H9 (cell line): ENCODE measurements at regions not wholly inside any gene's neighbourhood (a gene's known extent, or its start where the extent isn't known, plus 50 kb on each side); places are given as distances from the start of the nearest gene placed in this dataset.

ENCODE experiments used
- DNase-seq: peaks from one replicate; pipeline ENCODE4 v3.0.0-alpha.2; 2017
- H2AFZ ChIP-seq: one replicate; pipeline ENCODE4 v1.6.1; 2013; ENCODE audit warnings: mild to moderate bottlenecking, low read length, control low read depth, moderate library complexity
- H2AK5ac ChIP-seq: 2 replicates; pipeline ENCODE4 v1.6.1; 2013; ENCODE audit warnings: low read length, control low read depth, mixed read lengths; ENCODE audit not compliant: insufficient read length
- H2BK120ac ChIP-seq: one replicate; pipeline ENCODE4 v1.6.1; 2013; ENCODE audit warnings: low read depth, mild to moderate bottlenecking, low read length, control low read depth, inconsistent platforms; ENCODE audit not compliant: poor library complexity, severe bottlenecking
- H2BK12ac ChIP-seq: 2 replicates; pipeline ENCODE4 v1.6.1; 2013; ENCODE audit warnings: low read length, control low read depth, mixed read lengths, low read depth; ENCODE audit not compliant: insufficient read length
- H2BK15ac ChIP-seq: 2 replicates; pipeline ENCODE4 v1.6.1; 2013; ENCODE audit warnings: low read depth, low read length, control low read depth
- H2BK20ac ChIP-seq: one replicate; pipeline ENCODE4 v1.6.1; 2013; ENCODE audit warnings: low read depth, mild to moderate bottlenecking, low read length, control low read depth, inconsistent platforms; ENCODE audit not compliant: poor library complexity, severe bottlenecking
- H2BK5ac ChIP-seq: 2 replicates; pipeline ENCODE4 v1.6.1; 2013; ENCODE audit warnings: low read length, control low read depth, mixed read lengths; ENCODE audit not compliant: insufficient read length
- H3K14ac ChIP-seq: 2 replicates; pipeline ENCODE4 v1.6.1; 2013; ENCODE audit warnings: low read length, control low read depth; ENCODE audit not compliant: insufficient read depth
- H3K18ac ChIP-seq: 2 replicates; pipeline ENCODE4 v1.6.1; 2013; ENCODE audit warnings: low read depth, mild to moderate bottlenecking, mixed read lengths, low read length, control low read depth; ENCODE audit not compliant: insufficient read length
- H3K23ac ChIP-seq: 2 replicates; pipeline ENCODE4 v1.6.1; 2013; ENCODE audit warnings: low read length, control low read depth, mixed read lengths, low read depth; ENCODE audit not compliant: insufficient read length
- H3K23me2 ChIP-seq: 2 replicates; pipeline ENCODE4 v1.6.1; 2013; ENCODE audit warnings: low read depth, mild to moderate bottlenecking, mixed read lengths, low read length, control low read depth; ENCODE audit not compliant: insufficient read length, poor library complexity, severe bottlenecking
- H3K27ac ChIP-seq: 2 replicates; pipeline ENCODE4 v1.5.1; 2013; ENCODE audit warnings: low read length, control low read depth, mixed read lengths, low read depth; ENCODE audit not compliant: insufficient read length
- H3K27me3 ChIP-seq: 2 replicates; pipeline ENCODE4 v1.6.1; 2013; ENCODE audit warnings: low read length, control low read depth, inconsistent platforms; ENCODE audit not compliant: insufficient read depth
- H3K4ac ChIP-seq: 2 replicates; pipeline ENCODE4 v1.6.1; 2013; ENCODE audit warnings: low read depth, mild to moderate bottlenecking, control low read depth, inconsistent platforms, low read length, moderate library complexity
- H3K4me1 ChIP-seq: 2 replicates; pipeline ENCODE4 v1.6.1; 2013; ENCODE audit warnings: low read length, control low read depth, inconsistent platforms; ENCODE audit not compliant: insufficient read depth
- H3K4me2 ChIP-seq: 2 replicates; pipeline ENCODE4 v1.6.1; 2013; ENCODE audit warnings: low read length, control low read depth, mixed read lengths; ENCODE audit not compliant: insufficient read length, insufficient read depth
- H3K56ac ChIP-seq: 2 replicates; pipeline ENCODE4 v1.6.1; 2013; ENCODE audit warnings: low read depth, mild to moderate bottlenecking, mixed read lengths, low read length, control low read depth; ENCODE audit not compliant: insufficient read length
- H3K79me1 ChIP-seq: 2 replicates; pipeline ENCODE4 v1.6.1; 2013; ENCODE audit warnings: low read depth, mild to moderate bottlenecking, moderate library complexity, low read length, control low read depth, inconsistent platforms; ENCODE audit not compliant: insufficient read depth, poor library complexity, severe bottlenecking
- H3K79me2 ChIP-seq: 2 replicates; pipeline ENCODE4 v1.6.1; 2013; ENCODE audit warnings: low read length, control low read depth, inconsistent platforms; ENCODE audit not compliant: insufficient read depth
- H3K9ac ChIP-seq: 2 replicates; pipeline ENCODE4 v1.6.1; 2013; ENCODE audit warnings: low read length, control low read depth, mixed read lengths; ENCODE audit not compliant: insufficient read length; ENCODE audit errors: extremely low read depth
- H3K9me3 ChIP-seq: one replicate; pipeline ENCODE4 v1.6.1; 2013; ENCODE audit warnings: low read depth, low read length, inconsistent platforms; ENCODE audit not compliant: control insufficient read depth
- H3T11ph ChIP-seq: one replicate; pipeline ENCODE4 v1.6.1; 2013; ENCODE audit warnings: mild to moderate bottlenecking, low read length, control low read depth, inconsistent platforms
- H4K20me1 ChIP-seq: one replicate; pipeline ENCODE4 v1.6.1; 2013; ENCODE audit not compliant: control insufficient read depth, insufficient read length, insufficient read depth
- H4K5ac ChIP-seq: 2 replicates; pipeline ENCODE4 v1.6.1; 2013; ENCODE audit warnings: low read depth, mild to moderate bottlenecking, mixed read lengths, low read length, control low read depth; ENCODE audit not compliant: insufficient read length
- H4K8ac ChIP-seq: replicated peaks from 2 replicates; pipeline ENCODE4 v1.6.1; 2013; ENCODE audit warnings: low read length, control low read depth, mixed read lengths, low read depth; ENCODE audit not compliant: insufficient read length
- H4K91ac ChIP-seq: 2 replicates; pipeline ENCODE4 v1.6.1; 2013; ENCODE audit warnings: low read depth, mild to moderate bottlenecking, moderate library complexity, mixed read lengths, low read length, control low read depth; ENCODE audit not compliant: insufficient read length
- H3K27ac Mint-ChIP-seq, 3 experiments: 2 replicates in 2 of 3; 3 replicates in 1 of 3; pipeline ENCODE4 v1.8.0; 2020 to 2021; ENCODE audit warnings: mixed read lengths in 3 of 3, mild to moderate bottlenecking in 1 of 3, moderate library complexity in 1 of 3
- H3K27me3 Mint-ChIP-seq: 2 replicates; pipeline ENCODE4 v1.8.0; 2021; ENCODE audit warnings: low read depth, mild to moderate bottlenecking, moderate library complexity, mixed read lengths
- H3K36me3 Mint-ChIP-seq, 3 experiments: 2 replicates in 2 of 3; 3 replicates in 1 of 3; pipeline ENCODE4 v1.8.0; 2020 to 2021; ENCODE audit warnings: low read depth in 3 of 3, mixed read lengths in 3 of 3; ENCODE audit not compliant: insufficient read depth in 1 of 3
- H3K4me1 Mint-ChIP-seq, 2 experiments: 2 replicates each; pipeline ENCODE4 v1.8.0; 2020; ENCODE audit warnings: mixed read lengths in 2 of 2
- H3K4me3 Mint-ChIP-seq, 2 experiments: 2 replicates in 1 of 2; 3 replicates in 1 of 2; pipeline ENCODE4 v1.8.0; 2020 to 2021; ENCODE audit warnings: mild to moderate bottlenecking in 2 of 2, mixed read lengths in 2 of 2, moderate library complexity in 1 of 2
- H3K9me3 Mint-ChIP-seq, 2 experiments: 2 replicates in 1 of 2; 3 replicates in 1 of 2; pipeline ENCODE4 v1.8.0; 2020; ENCODE audit warnings: mild to moderate bottlenecking in 2 of 2, mixed read lengths in 2 of 2, moderate library complexity in 1 of 2
- CTCF ChIP-seq: fragments of 200-600 bp; sonication (generic); conservative IDR thresholded peaks from 3 replicates; pipeline ENCODE4 v1.8.0; 2021; ENCODE audit warnings: antibody characterized with exemption, mild to moderate bottlenecking
- WGBS: extraction: QIAGEN DNeasy Blood & Tissue Kit; methylation state at CpG from one replicate; pipeline ENCODE4 v1.1.7; 2013; ENCODE audit warnings: missing lambda C conversion rate, low lambda C conversion rate, mixed read lengths; ENCODE audit not compliant: insufficient read length; ENCODE audit errors: extremely low coverage; 5-methylcytosine and 5-hydroxymethylcytosine counted together

DNA sequence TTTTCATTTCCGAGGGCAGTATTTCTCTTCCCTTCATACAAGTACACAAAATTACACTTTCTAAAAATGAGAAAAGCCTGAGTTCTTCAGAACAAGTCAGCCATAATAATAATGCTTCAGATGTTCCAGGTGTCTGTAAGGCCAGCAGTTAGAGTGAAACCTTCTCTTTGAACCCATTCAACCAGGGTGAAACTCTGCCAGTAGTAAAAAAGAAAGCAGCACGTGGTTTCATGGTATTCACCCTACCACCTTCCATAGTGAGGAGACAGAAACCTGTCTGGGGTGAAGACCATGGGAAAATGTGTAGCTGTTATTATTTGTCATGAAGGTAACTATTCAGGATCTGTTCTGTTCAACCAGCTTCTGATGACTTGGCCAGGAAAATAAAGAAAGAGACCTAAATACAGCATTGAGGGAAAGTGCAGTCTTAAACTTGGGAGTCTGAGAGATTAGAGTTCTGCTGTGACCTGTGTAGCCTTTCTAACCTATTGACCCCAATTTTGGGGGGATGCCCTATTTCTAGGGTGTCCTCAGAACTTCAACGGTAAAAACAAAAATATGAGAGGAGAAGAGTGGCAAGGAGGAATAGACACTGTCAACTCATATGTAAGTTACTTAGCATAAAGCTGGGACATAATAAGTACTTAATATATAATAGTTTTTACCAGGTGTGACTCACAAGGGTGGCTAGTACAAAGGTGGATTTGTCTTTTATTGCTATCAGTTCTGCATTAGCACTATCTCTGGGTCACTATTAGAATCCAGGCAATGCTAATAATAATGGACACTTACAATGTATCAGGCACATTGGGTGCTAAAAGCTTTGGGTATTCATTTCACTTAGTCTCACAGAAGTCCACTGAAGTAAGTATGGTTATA, 70.0 kb upstream of the TNFSF4 start:
- Histone ChIP-seq H2AK5ac (no peak overlapping the region), H2BK20ac (no peak overlapping the region), H4K20me1 (no peaks in the 10 kb centered on the region), H3K23me2 (no peaks in the 10 kb centered on the region), H3K9ac (no peak overlapping the region), H3K4ac (no peak overlapping the region), H4K8ac (no peak overlapping the region), H3K79me1 (no peaks in the 10 kb centered on the region), H2BK120ac (no peak overlapping the region), H3K79me2 (no peaks in the 10 kb centered on the region), H2BK5ac (no peak overlapping the region), H3K14ac (no peak overlapping the region), H2BK12ac (no peak overlapping the region), H3K4me2 (no peak overlapping the region), H3K56ac (no peak overlapping the region), H3K9me3 (no peaks in the 10 kb centered on the region), H3K27me3 (no peaks in the 10 kb centered on the region), H2AFZ (no peak overlapping the region), H2BK15ac (no peak overlapping the region), H3K18ac (no peak overlapping the region), H3K27ac (no peak overlapping the region), H4K5ac (no peak overlapping the region), H4K91ac (no peak overlapping the region), H3T11ph (no peak overlapping the region), H3K4me1 (no peaks in the 10 kb centered on the region; the same call in 1 of the 2 replicates), H3K23ac (no peak overlapping the region)
- Mint-ChIP-seq H3K36me3 (no peaks in the 10 kb centered on the region), H3K27ac (no peak overlapping the region), H3K4me1 (peaks cover 22 to 26% of the 10 kb centered on the region in 2 experiments), H3K4me3 (no peak overlapping the region), H3K9me3 (no peaks in the 10 kb centered on the region), H3K27me3 (peaks cover 3% of the 10 kb centered on the region; the same call in 1 of the 2 replicates)
- DNase-seq = no peak
- TF ChIP-seq CTCF = no peak
- no CpG with 5 or more reads among the region's 3 CpGs for WGBS
